ENCODE measurements at regions not wholly inside any gene's neighbourhood (a gene's known extent, or its start where the extent isn't known, plus 50 kb on each side); places are given as distances from the start of the nearest gene placed in this dataset.

- Histone ChIP-seq H3K79me2 (no peaks in the 10 kb centered on the region), H3K9me3 (ENCODE audit: low read depth) (no peaks in the 10 kb centered on the region), H3K36me3 (replicated peaks; ENCODE audit: insufficient read depth, low read depth) (no peaks in the 10 kb centered on the region), H3K4me1 (ENCODE audit: insufficient read depth) (peaks cover 4% of the 10 kb centered on the region), H4K20me1 (ENCODE audit: insufficient read depth, poor library complexity, severe bottlenecking) (no peaks in the 10 kb centered on the region), H3K9me2 (replicated peaks; ENCODE audit: insufficient read depth) (no peaks in the 10 kb centered on the region), H2AFZ (no peak overlapping the region), H3K27ac (no peak overlapping the region), H3K27me3 (no peaks in the 10 kb centered on the region), H3K4me2 (peak overlapping the region; percentile 9), H3K4me3 (no peak overlapping the region)
- TF ChIP-seq EZH2 (IDR thresholded peaks at IDR 0.05; ENCODE audit: borderline replicate concordance) (no peak), CTCF (IDR thresholded peaks at IDR 0.05; ENCODE audit: poor library complexity) (no peak), EZH2phosphoT487 (IDR thresholded peaks at IDR 0.05; ENCODE audit: low read depth, severe bottlenecking, unreplicated experiment) (no peak)
- 54% methylated on average over 5 of the region's 5 CpGs for WGBS (ENCODE audit: low lambda C conversion rate, missing lambda C conversion rate)
- no peak for DNase-seq (ENCODE audit: low spot score)
Measured at GRCh38 chr7:41336981-41337380, 365.9 kb downstream of the INHBA start.

- no peak for DNase-seq (ENCODE audit: low spot score)
- Histone ChIP-seq H3K27me3 (no peaks in the 10 kb centered on the region), H2AFZ (no peak overlapping the region), H3K4me2 (no peak overlapping the region), H3K4me1 (ENCODE audit: insufficient read depth) (peaks cover 4% of the 10 kb centered on the region), H3K27ac (no peak overlapping the region), H3K9me2 (replicated peaks; ENCODE audit: insufficient read depth) (no peaks in the 10 kb centered on the region), H3K79me2 (no peaks in the 10 kb centered on the region), H4K20me1 (ENCODE audit: insufficient read depth, poor library complexity, severe bottlenecking) (no peaks in the 10 kb centered on the region), H3K4me3 (no peak overlapping the region), H3K9me3 (ENCODE audit: low read depth) (no peaks in the 10 kb centered on the region), H3K36me3 (replicated peaks; ENCODE audit: insufficient read depth, low read depth) (no peaks in the 10 kb centered on the region)
- WGBS (ENCODE audit: low lambda C conversion rate, missing lambda C conversion rate), result 68% methylated on average over 2 of the region's 2 CpGs
- TF ChIP-seq CTCF (IDR thresholded peaks at IDR 0.05; ENCODE audit: poor library complexity), result no peak
- TF ChIP-seq EZH2 (IDR thresholded peaks at IDR 0.05; ENCODE audit: borderline replicate concordance), result no peak
- TF ChIP-seq EZH2phosphoT487 (IDR thresholded peaks at IDR 0.05; ENCODE audit: low read depth, severe bottlenecking, unreplicated experiment), result no peak
Measured at GRCh38 chr7:41336455-41336952, 366.4 kb downstream of the INHBA start.

- H4K20me1 ChIP-seq (ENCODE audit: insufficient read depth, poor library complexity, severe bottlenecking), result no peaks in the 10 kb centered on the region
- no peak for DNase-seq (ENCODE audit: low spot score)
- H3K36me3 ChIP-seq (replicated peaks; ENCODE audit: insufficient read depth, low read depth), result no peaks in the 10 kb centered on the region
- H3K79me2 ChIP-seq, result no peaks in the 10 kb centered on the region
- H3K4me1 ChIP-seq (ENCODE audit: insufficient read depth), result peaks cover 4% of the 10 kb centered on the region
- H3K4me2 ChIP-seq, result no peak overlapping the region
- TF ChIP-seq CTCF (IDR thresholded peaks at IDR 0.05; ENCODE audit: poor library complexity), result no peak
- no peak for TF ChIP-seq EZH2 (IDR thresholded peaks at IDR 0.05; ENCODE audit: borderline replicate concordance)
- TF ChIP-seq EZH2phosphoT487 (IDR thresholded peaks at IDR 0.05; ENCODE audit: low read depth, severe bottlenecking, unreplicated experiment), result no peak
- 94% methylated on average over 4 of the region's 4 CpGs for WGBS (ENCODE audit: low lambda C conversion rate, missing lambda C conversion rate)
- no peaks in the 10 kb centered on the region for H3K9me2 ChIP-seq (replicated peaks; ENCODE audit: insufficient read depth)
- no peaks in the 10 kb centered on the region for H3K9me3 ChIP-seq (ENCODE audit: low read depth)
- no peak overlapping the region for H2AFZ ChIP-seq
- H3K27me3 ChIP-seq, result no peaks in the 10 kb centered on the region
- no peak overlapping the region for H3K4me3 ChIP-seq
- no peak overlapping the region for H3K27ac ChIP-seq
Measured at GRCh38 chr7:41334071-41334862, 368.6 kb downstream of the INHBA start.
